Tongue (tissue), 1 donor: ENCODE measurements at regions not wholly inside any gene's neighbourhood (a gene's known extent, or its start where the extent isn't known, plus 50 kb on each side); places are given as distances from the start of the nearest gene placed in this dataset.
A peak's percentile ranks its signal among the peaks of the same experiment; 100 is the strongest.

Experiments used
- DNase-seq: peaks from one replicate; pipeline ENCODE4 v3.0.0-alpha.2; 2015

DNA sequence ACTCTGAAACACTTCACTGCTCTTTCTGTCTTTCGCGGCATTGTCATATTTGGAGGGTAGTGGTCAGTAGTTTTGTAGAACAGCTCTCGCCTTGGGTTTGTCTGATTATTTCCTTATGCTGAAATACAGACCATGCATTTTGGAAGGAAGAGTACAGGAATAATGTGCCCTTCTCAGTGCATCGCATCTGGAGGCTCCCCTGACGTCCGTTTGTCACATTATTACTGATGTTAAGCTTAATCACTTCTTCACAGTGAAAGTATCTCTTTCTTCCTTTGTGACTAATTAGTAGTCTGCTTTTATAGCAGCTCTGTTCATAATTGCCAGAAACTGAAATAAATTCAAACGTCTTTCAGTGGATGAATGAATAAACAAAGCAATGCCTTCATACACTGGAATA lies 85.7 kb upstream of the CXADR start:
- no peak for DNase-seq

DNA sequence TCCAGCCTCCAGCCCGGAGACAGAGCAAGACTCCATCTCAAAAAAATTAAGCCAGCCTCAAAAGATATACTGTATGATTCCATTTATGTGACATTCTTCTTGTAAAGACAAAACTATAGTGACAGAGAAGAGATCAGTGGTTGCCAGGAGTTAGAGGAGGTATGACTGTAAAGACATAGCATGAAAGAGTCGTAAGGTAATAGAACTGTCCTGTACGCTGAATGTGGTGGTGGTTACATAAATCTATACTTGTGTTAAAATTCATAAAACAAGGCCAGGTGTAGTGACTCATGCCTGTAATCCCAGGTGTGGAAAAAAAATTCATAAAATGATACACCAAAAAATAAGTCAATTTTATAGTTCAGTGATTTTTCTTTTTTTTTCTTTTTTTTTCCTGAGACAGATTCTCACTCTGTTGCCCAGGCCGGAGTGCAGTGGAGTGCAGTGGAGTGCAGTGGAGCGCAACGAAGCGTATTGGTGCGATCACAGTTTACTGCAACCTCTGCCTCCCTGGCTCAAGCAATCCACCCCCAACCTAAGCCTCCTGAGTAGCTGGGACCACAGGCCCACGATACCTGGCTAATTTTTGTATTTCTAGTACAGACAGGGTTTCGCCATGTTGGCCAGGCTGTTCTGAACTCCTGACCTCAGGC lies 84.9 kb upstream of the CXADR start:
- DNase-seq: no peak

- no peak for DNase-seq
These were observed 84.4 kb upstream of the CXADR start for GRCh38 chr21:17428484-17428869.

DNA sequence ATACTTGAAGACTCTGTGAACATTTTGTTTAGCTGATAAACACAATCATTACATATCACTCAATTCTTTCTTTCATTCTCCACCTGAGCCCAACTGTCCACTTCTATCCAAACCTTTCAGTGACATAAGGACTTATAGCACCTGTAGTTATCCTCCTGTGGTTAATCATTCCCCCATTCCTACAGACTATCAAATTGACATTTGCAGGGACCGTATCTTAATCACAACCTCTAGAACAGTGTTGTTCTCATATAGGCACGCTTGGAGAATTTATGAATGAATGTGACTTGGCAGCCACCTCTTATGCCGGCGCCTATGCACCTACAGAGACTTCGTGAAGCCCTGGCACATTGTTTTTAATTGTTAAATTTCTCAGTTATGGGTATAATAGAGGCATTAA lies 83.9 kb upstream of the CXADR start:
- no peak for DNase-seq

- DNase-seq: no peak
These were observed 82.9 kb upstream of the CXADR start for GRCh38 chr21:17429936-17430335.

DNA sequence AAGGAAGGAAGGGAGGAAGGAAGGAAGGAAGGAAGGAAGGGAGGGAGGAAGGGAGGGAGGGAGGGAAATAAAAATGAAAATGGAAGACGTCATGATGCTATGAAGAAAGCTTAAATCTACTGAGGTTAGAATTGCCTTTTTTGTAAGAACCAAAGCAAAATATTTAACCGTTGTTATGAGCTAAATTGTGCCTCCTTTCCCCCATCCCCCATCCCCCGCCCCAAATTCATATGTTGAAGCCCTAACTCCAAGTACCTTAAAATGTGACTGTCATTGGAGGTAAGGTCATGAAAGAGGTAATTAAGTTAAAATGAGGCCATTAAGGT lies 80.1 kb upstream of the CXADR start:
- no peak for DNase-seq

- no peak for DNase-seq
These were observed 79.1 kb upstream of the CXADR start for GRCh38 chr21:17433730-17434129.

GRCh38 chr21:17435565-17436543 lies 77.0 kb upstream of the CXADR start:
- no peak for DNase-seq

DNA sequence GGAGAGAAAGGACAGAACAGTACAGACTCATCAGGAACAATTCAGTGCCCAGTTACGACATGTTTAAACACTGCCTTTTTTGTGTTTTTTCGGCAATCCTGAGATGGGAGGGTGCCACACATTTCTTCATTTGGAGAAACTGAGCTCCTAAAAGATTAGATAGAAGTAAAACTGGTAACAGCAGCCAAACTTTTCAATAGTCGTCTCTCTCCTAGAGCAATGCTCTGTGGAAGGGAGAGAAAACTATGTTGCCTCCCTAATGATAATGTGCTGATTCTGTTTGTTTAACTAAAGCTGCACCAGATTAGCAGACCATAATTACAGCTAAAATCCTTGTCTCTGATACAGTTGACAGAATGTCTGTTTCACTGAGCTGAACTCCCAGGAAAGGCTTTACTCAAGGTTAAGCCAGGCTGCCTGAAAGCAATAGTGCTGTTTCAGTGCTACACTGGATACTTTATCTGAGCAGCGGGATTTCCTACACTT lies 76.2 kb upstream of the CXADR start:
- no peak for DNase-seq

GRCh38 chr21:17438635-17439034 lies 74.2 kb upstream of the CXADR start:
- DNase-seq: no peak

- DNase-seq: no peak
These were observed 71.9 kb upstream of the CXADR start for GRCh38 chr21:17440969-17441368.

- peak; percentile 26 for DNase-seq
These were observed 71.5 kb upstream of the CXADR start for GRCh38 chr21:17441370-17441769.

- no peak for DNase-seq
These were observed 70.7 kb upstream of the CXADR start for GRCh38 chr21:17442165-17442564.

DNA sequence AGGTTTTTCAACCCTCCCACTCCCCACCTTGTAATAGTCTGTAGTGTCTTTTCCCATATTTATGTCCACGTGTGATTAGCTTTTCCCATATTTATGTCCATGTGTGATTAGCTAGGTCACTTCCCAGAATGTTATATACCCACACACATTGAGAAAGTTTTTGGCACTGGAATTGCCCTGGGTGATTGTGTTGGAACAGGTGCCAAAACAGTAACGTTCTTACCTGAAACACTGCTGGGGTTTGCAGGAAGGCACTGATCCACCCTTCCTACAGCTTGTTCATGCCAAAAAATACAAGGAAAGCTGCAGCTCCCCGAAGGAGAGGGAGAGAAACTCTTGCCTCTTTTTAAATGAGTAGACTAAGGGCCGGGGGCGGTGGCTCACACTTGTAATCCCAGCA lies 68.0 kb upstream of the CXADR start:
- DNase-seq: no peak

DNA sequence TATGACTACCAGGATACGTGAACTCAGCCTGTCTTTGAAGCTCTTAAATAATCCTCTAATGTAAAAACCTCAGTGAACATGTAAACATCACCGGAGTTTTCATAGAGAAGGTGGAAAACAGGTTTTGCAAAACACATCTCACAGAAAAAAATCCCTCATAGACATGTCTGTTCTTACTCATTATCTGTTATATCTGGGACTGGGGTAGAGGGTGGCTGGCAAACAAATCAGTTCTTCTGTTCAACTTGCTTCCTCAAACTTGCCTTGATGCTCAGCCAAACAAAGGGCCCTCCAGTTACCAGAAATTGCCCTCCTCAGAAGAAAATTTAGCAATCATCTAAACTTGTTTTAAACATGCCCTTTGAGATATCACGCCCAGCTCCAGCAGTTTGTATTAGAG lies 66.1 kb upstream of the CXADR start:
- peak; percentile 40 for DNase-seq

DNA sequence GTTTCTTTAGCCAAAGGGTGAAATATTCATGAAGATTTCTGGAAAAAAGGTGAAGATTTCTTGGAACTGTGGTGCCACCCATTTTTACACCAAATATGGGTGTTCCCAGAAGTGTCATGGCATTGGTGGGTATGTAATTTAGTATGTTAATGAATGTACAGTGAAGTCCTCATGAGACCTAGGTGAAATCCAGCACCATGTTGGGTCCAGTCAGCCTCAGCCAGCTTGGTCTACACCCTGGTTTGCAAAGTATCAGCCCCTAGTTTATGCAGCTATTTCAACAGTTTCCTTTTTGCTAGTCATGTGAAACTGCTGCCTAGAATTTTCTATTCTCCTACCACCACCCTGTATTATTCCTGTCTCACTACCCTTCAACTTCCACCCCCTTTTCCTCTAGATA lies 63.1 kb upstream of the CXADR start:
- no peak for DNase-seq

DNA sequence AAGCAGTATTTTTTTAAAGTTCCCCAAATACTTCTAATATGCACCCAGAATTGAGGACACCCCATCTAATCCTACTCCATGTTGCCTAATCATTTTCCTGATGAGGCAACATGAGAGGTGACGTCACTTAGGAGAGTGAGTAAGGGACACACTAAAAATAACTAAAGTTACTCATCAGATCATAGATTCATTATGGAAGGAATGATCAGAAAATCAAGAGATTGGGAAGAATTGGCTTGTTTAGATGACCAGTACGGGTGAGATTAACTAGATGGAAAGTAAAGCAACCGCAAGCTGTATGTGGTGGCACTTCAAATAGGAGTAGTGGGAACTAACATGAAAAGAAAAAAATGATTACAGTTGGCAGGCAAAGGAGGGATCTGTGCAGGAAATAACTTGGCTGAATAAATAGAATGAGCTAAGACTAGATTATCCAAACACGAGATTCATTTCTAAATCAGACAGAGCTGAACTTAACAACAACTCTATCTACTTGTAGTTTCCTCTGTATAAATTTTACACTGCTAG lies 61.4 kb upstream of the CXADR start:
- DNase-seq: peak; percentile 39

DNA sequence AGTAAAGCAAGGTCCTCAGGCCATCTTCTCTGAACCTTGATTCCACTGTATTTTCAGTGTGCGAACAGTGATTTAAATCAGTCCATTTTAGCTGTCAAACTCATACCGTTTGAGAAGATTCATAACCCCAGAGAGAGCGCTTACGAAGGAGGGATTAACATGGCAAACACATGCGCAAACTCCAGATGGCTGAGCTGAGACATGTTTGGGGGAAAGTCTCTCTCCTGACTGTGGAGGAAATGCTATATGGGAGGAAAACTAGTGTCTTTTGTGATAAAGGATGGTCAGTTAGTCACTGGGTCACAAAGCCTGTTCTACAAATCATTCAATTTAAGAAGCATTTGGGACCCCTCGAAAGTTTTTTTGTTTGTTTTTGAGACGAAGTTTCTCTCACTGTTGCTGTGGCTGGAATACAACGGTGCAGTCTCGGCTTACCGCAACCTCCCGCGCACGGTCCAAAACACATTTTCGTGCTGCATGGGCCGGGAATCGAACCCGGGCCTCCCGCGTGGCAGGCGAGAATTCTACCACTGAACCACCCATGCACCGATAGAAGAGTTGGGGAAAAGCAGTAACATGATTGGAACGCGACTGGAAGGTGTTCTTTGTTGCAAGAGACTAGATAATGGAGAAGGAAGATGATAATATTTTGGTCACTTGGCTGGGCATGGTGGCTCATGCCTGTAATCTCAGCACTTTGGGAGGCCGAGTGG lies 58.4 kb upstream of the CXADR start:
- DNase-seq: peak; percentile 85

DNA sequence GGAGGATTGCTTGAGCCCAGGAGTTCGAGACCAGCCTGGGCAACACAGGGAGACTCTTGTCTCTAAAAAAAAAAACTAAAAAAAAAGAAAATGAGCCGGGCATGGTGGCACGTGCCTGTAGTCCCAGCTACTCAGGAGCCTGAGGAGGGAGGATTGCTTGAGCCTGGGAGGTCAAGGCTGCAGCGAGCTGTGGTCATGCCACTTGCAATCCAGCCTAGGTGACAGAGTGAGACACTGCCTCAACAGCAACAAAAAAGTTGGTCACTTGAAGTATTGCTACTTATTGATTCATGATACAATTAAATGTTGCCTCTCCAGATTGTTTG lies 57.9 kb upstream of the CXADR start:
- no peak for DNase-seq

- no peak for DNase-seq
These were observed 57.4 kb upstream of the CXADR start for GRCh38 chr21:17455451-17455850.

DNA sequence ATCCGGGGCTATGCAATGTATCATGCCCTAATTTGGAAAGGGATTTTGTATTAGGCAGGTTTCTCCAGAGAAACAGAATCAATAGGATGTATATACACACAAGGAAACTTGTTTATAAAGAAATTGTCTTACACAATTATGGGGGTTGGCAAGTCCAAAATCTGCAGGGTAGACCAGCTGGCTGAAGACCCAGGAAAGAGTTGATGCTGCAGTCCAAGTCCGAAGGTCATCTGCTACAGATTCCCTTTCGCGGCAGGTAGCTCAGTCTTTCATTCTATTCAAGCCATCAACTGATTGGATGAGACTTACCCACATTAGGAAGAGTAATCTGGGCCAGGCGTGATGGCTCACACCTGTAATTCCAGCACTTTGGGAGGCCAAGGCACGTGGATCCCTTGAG lies 54.6 kb upstream of the CXADR start:
- DNase-seq: no peak

DNA sequence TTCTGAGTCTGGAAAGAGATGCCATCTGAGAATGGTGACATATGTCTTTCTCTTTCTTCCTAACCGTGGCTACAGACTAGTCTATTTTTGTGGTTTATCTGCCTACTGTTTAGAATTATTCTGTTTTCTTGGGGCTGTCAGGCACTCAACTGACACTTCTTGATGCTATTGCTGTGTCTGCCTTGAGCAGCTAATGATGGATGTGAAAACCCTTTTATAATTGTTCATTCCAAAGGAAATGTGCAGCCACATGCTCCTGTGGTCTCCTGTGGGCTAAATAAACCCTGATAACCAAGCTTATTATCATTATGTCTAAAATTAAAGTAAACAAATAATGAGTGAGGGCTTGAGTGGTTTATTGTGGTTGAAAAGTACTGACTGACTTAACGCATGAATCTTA lies 52.7 kb upstream of the CXADR start:
- no peak for DNase-seq

DNA sequence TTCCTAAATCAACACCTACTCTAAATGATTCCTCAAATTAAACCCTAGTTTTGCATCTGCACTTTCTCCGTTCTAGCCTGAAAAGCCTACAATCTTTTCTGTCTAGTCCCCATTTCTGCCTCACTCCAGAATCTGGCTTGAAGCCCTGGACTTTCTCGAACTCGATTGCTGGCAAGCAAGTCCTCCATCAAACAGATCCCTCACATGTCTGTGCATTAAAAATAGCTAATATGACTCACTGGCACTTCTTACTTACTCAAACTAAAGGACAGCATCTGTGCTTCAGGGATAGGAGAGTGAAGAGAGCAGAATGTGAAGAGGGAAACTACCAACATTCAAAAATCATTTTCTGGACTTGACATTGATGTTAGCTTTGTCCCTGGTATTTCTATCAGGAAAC lies 51.8 kb upstream of the CXADR start:
- DNase-seq: peak; percentile 51
